GM23248 (cell line): ENCODE measurements at regions not wholly inside any gene's neighbourhood (a gene's known extent, or its start where the extent isn't known, plus 50 kb on each side); places are given as distances from the start of the nearest gene placed in this dataset.

Experiments
- EZH2 ChIP-seq: fragments of 200-600 bp; sonication (generic); IDR thresholded peaks from 2 replicates; pipeline ENCODE4 v1.6.1; 2018; ENCODE audit warnings: antibody characterized with exemption, mild to moderate bottlenecking; ENCODE audit not compliant: insufficient read depth, poor library complexity, severe bottlenecking
- EZH2phosphoT487 ChIP-seq: fragments of 200-600 bp; sonication (generic); IDR thresholded peaks from 2 replicates; pipeline ENCODE4 v1.6.1; 2018; ENCODE audit warnings: antibody characterized with exemption, moderate library complexity, mild to moderate bottlenecking, low read depth; ENCODE audit not compliant: insufficient read depth

DNA sequence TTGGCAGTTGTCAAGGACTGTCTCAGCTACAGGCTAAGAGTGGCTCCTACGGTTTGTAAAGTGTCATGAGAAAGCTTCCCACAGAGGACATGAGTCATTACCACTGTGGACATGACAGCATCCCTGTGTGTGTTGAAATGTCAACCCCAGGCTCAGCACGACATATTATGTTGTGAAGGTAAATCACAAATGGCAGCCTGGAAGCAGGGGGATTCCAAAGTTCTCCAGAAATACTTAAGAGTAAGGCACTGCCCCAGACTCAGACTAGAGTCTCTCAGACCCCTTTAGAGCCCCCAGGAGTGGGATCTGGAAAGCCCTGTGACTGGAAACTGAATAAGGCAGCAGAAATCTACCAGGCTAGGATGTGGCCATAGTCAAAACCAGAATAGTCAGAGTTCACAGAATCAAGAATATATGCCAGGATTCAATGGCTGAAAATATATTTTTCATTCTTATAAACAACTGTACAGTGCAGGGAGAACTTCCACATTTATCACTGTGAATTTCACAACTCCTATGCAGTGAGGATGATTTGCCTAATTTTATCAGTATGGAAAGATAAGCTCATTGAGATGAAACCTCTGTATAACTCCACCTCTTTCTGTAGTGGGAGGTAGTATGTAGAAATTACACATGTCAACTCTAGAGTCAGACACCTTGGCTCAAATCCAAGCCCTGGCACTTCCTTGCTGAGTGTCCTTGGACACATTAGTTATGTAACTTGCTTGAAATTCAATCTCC lies 237.1 kb upstream of the CFAP20DC start:
- no peak for TF ChIP-seq EZH2
- no peak for TF ChIP-seq EZH2phosphoT487
